Thymus (tissue), 11 donors: ENCODE measurements at regions not wholly inside any gene's neighbourhood (a gene's known extent, or its start where the extent isn't known, plus 50 kb on each side); places are given as distances from the start of the nearest gene placed in this dataset.

Experiments
- DNase-seq, 9 donors: peaks; one replicate each; pipeline ENCODE4 v3.0.0-alpha.2; 2013; ENCODE audit warnings: low spot score in 9 of 9, low read depth in 6 of 9, missing footprints in 1 of 9
- H3K27ac ChIP-seq, 2 donors: one replicate each; pipeline ENCODE4 v1.5.1; 2013; ENCODE audit warnings: control low read depth in 1 of 2, low read depth in 1 of 2, low read length in 1 of 2, mild to moderate bottlenecking in 1 of 2, moderate library complexity in 1 of 2
- H3K27me3 ChIP-seq, 2 donors: one replicate each; pipeline ENCODE4 v1.5.1; 2013; ENCODE audit warnings: low read length in 1 of 2; ENCODE audit not compliant: control insufficient read depth in 2 of 2, insufficient read depth in 1 of 2
- H3K36me3 ChIP-seq, 2 donors: one replicate each; pipeline ENCODE4 v1.5.1; 2013; ENCODE audit warnings: low read length in 1 of 2, mild to moderate bottlenecking in 1 of 2, moderate library complexity in 1 of 2; ENCODE audit not compliant: control insufficient read depth in 2 of 2, insufficient read depth in 2 of 2
- H3K4me1 ChIP-seq, 2 donors: one replicate each; pipeline ENCODE4 v1.5.1; 2013; ENCODE audit warnings: low read length in 2 of 2; ENCODE audit not compliant: control insufficient read depth in 2 of 2, insufficient read depth in 2 of 2
- H3K4me3 ChIP-seq, 2 donors: one replicate each; pipeline ENCODE4 v1.5.1; 2013; ENCODE audit warnings: low read length in 2 of 2, control low read depth in 1 of 2, mild to moderate bottlenecking in 1 of 2
- H3K9me3 ChIP-seq, 2 donors: one replicate each; pipeline ENCODE4 v1.5.1; 2013; ENCODE audit warnings: low read length in 1 of 2, mild to moderate bottlenecking in 1 of 2; ENCODE audit not compliant: control insufficient read depth in 2 of 2, insufficient read depth in 1 of 2
- WGBS: extraction: QIAGEN DNeasy Blood & Tissue Kit; methylation state at CpG from one replicate; pipeline ENCODE4 v1.1.7; 2013; 5-methylcytosine and 5-hydroxymethylcytosine counted together
- donor health status: healthy.

DNA sequence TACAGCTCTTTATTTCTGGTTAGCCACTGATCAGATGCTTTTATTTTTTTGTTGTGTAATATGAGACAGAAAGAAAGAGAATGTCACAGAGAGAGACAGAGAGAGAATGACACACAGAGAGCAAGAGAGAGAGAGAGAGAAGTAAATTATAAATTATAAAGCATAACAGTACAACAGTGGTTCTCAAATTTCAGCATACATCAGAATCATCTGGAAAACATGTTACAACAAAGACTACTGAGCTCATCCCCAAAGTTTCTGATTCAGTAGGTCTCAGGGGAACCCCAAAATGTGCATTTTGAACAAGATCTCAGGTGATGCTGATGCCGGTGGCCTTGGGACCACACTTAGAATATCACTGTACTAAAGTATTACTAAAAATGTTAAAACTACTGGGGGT is 245.8 kb upstream of the DIAPH2 start:
- no peaks in the 10 kb centered on the region for H3K27me3 ChIP-seq
- H3K4me3 ChIP-seq, result no peak overlapping the region
- no peaks in the 10 kb centered on the region for H3K4me1 ChIP-seq
- no peaks in the 10 kb centered on the region for H3K36me3 ChIP-seq
- H3K27ac ChIP-seq, result no peak overlapping the region
- H3K9me3 ChIP-seq, result no peaks in the 10 kb centered on the region
- 82% methylated on average over 1 of the region's 1 CpG for WGBS
- no peak for DNase-seq

DNA sequence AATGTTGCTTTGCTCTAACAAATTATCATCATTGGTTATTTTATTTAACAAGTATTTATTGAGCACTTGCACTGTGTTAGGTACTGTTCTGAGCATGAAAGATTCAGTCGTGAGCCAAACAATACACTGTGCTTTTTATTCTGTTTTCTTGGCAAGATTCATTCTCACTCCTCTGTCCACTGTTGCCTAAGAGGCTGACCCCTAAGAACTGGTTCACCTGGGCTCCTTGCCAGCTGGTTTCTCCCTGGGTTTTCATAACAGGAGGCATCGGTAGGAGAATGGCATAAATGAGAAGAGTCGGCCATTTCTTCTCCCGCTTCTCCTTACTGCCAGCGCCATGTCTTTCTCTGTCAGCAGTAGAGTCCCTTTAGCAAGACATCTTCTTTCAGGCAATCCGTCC is 243.7 kb upstream of the DIAPH2 start:
- Histone ChIP-seq H3K27ac (no peak overlapping the region), H3K36me3 (no peaks in the 10 kb centered on the region), H3K4me1 (no peaks in the 10 kb centered on the region), H3K27me3 (no peaks in the 10 kb centered on the region), H3K9me3 (no peaks in the 10 kb centered on the region), H3K4me3 (no peak overlapping the region)
- WGBS, result 97% methylated on average over 6 of the region's 6 CpGs
- no peak for DNase-seq

DNA sequence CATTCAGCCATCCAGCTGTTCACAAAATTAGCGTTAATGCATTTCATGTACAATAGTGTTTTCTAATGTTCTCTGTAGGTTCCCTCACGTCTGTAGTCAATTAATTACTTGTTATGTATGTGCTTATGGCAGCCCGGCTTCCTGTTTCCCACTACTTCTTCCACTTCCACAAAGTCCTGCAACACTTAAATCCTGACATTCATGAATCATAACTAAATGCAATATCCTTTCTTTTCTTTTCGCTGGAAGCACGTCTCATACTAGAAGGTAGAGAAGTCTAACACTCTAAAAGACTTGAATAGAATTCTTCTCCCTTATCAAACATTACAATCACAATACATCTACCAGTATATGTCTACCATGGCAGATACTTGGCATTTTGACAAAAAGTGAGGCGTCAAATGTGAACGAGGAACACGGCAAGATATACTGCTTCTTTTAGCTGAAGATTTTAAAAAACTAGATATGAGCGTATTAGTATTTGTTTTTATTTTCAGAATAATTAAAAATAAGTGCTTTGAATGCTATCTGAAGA is 239.0 kb upstream of the DIAPH2 start:
- H3K9me3 ChIP-seq, result no peaks in the 10 kb centered on the region
- no peaks in the 10 kb centered on the region for H3K4me1 ChIP-seq
- H3K27me3 ChIP-seq, result no peaks in the 10 kb centered on the region
- 68% methylated on average over 9 of the region's 9 CpGs for WGBS
- H3K36me3 ChIP-seq, result no peaks in the 10 kb centered on the region
- no peak overlapping the region for H3K27ac ChIP-seq
- no peak overlapping the region for H3K4me3 ChIP-seq
- no peak for DNase-seq

DNA sequence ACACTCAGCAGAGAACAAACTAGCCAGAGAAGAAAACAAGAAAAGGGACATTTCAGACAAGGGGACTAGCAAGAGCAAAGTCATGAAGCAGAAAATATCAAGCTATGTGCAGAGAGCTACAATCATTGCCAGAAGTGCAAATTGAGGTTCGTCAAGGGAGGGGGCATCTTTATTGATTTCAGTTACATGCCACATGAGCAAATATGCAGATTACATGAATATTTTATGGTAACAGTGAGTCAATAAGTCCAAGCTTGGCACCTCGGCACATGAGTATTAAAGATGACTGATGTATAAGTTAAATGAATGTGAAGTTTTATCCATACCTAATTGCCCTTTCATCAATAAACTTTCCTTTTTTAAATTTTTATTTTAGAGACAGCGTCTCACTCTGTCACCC is 238.1 kb upstream of the DIAPH2 start:
- Histone ChIP-seq H3K27ac (no peak overlapping the region), H3K9me3 (no peaks in the 10 kb centered on the region), H3K27me3 (no peaks in the 10 kb centered on the region), H3K4me3 (no peak overlapping the region), H3K36me3 (no peaks in the 10 kb centered on the region), H3K4me1 (no peaks in the 10 kb centered on the region)
- DNase-seq, result no peak
- WGBS, result 96% methylated on average over 3 of the region's 3 CpGs

- peak in 1 of 9 donors; percentile 4 for DNase-seq
These were observed 237.5 kb upstream of the DIAPH2 start for GRCh38 chrX:96447161-96447560.

DNA sequence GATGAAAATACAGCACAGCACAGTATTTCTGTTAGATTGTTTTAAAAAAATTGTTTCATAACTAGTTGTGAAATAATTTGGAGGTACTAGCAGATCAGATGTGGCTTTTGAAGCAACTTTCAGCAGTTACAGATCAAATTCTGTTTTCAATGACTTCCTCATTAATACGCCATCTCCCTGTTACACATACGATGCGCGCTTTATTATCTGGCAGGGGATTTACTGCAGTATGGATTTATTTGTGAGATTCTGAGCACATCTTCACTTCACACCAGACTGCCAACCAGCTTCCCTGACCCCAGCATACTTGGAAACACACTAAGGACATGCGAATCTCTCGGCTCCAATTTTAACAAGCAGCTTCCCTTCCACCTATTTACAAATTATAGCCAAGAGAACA is 235.5 kb upstream of the DIAPH2 start:
- H3K27ac ChIP-seq, result no peak overlapping the region
- WGBS, result 98% methylated on average over 6 of the region's 6 CpGs

More at GRCh38 chrX:96447161-96447560, 237.5 kb upstream of the DIAPH2 start:
- WGBS, result 86% methylated on average over 1 of the region's 1 CpG
- Histone ChIP-seq H3K9me3 (no peaks in the 10 kb centered on the region), H3K36me3 (no peaks in the 10 kb centered on the region), H3K27ac (no peak overlapping the region), H3K4me1 (no peaks in the 10 kb centered on the region), H3K27me3 (no peaks in the 10 kb centered on the region), H3K4me3 (no peak overlapping the region)

DNA sequence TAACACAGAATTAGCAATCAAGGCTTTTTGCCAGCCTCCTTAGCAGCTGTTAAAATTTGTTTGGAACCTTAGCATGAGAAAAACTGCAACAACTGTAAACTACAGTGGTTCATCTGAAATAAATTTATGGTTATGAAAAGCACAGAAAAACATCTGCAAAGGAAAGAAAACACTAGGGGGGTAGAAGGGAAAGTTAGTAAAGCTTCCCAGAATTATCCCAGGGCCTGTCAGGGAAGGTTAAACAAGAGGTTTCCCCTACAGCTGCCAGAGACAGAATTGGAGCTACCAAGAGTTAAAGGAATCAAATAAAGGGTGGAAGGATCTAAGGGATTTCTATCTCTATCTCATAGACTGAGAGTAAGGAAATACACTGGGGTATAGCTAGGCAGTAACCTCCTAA is 234.7 kb upstream of the DIAPH2 start:
- Histone ChIP-seq H3K4me1 (no peaks in the 10 kb centered on the region), H3K9me3 (no peaks in the 10 kb centered on the region), H3K36me3 (no peaks in the 10 kb centered on the region), H3K27ac (no peak overlapping the region), H3K27me3 (no peaks in the 10 kb centered on the region), H3K4me3 (no peak overlapping the region)
- DNase-seq, result no peak

More for the DNA sequence above, 235.5 kb upstream of the DIAPH2 start:
- Histone ChIP-seq H3K4me3 (no peak overlapping the region), H3K4me1 (no peaks in the 10 kb centered on the region), H3K27me3 (no peaks in the 10 kb centered on the region), H3K36me3 (no peaks in the 10 kb centered on the region), H3K9me3 (no peaks in the 10 kb centered on the region)
- no peak for DNase-seq

DNA sequence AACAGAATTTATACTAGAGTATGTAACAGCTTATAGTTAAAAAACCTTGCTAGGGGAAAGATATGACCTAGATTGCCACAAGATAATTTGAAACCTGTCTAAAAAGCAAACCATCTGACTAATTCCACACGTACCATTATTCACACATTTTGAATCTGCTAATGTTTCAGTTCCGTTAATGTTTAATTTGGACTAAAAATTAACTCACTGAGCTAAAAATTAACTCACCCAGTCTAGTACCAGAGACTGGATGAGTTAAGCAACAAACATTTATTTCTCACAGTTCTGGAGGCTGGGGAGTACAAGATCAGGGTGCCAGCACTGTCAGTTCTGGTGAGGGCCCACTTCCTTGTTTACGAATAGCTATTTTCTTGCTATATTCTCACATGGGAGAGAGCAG is 231.5 kb upstream of the DIAPH2 start:
- Histone ChIP-seq H3K36me3 (no peaks in the 10 kb centered on the region), H3K27me3 (no peaks in the 10 kb centered on the region), H3K4me3 (no peak overlapping the region), H3K27ac (no peak overlapping the region), H3K9me3 (no peaks in the 10 kb centered on the region), H3K4me1 (no peaks in the 10 kb centered on the region)
- no peak for DNase-seq
- 98% methylated on average over 3 of the region's 3 CpGs for WGBS

DNA sequence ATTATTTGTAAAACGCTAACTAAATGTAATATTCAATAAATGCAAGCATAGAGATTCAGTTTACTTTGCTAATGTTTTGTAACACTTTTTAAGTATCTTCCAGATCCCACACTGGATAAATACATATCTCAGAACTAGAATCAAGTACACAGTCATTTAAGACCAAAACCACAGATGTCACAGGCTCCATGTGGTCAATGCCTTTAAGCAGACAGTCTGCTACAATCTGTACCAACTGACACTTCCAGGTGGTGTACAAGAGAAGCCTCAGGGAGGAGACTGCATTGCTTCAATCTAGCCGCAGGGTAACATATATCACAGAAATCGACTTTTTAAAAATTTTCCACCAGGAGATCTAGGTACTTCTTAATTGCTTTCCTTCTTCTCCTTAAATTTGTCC is 229.6 kb upstream of the DIAPH2 start:
- no peaks in the 10 kb centered on the region for H3K4me1 ChIP-seq
- no peak overlapping the region for H3K27ac ChIP-seq
- H3K27me3 ChIP-seq, result no peaks in the 10 kb centered on the region
- no peaks in the 10 kb centered on the region for H3K36me3 ChIP-seq
- no peak overlapping the region for H3K4me3 ChIP-seq
- DNase-seq, result peak in 1 of 9 donors; percentile 16
- H3K9me3 ChIP-seq, result no peaks in the 10 kb centered on the region
- WGBS, result 46% methylated on average over 3 of the region's 3 CpGs
